Common myeloid progenitor, CD34-positive (primary cell): ENCODE measurements at regions not wholly inside any gene's neighbourhood (a gene's known extent, or its start where the extent isn't known, plus 50 kb on each side); places are given as distances from the start of the nearest gene placed in this dataset.

ENCODE experiments used
- CTCF ChIA-PET: fragments of 350-600 bp; sonication (Branson Sonifier 250); formaldehyde crosslinking; loops from one replicate; lab custom pipeline; 2021; ENCODE audit warnings: antibody characterized with exemption; lab: Charles Lee
- POLR2A ChIA-PET: fragments of 350-600 bp; sonication (Branson Sonifier 250); formaldehyde crosslinking; loops from one replicate; lab custom pipeline; 2021; ENCODE audit warnings: antibody characterized with exemption; lab: Charles Lee
- DNase-seq, 3 donors: peaks; one replicate each; pipeline versions ENCODE4 v3.0.0 to v3.0.0-alpha.2; 2013
- H3K27ac ChIP-seq, 2 experiments: 1 replicate in 1 of 2; 2 replicates in 1 of 2; pipeline ENCODE4 v1.7.0; 2013; ENCODE audit warnings: inconsistent platforms in 2 of 2, low read length in 2 of 2, mild to moderate bottlenecking in 2 of 2, low read depth in 1 of 2, moderate library complexity in 1 of 2; ENCODE audit not compliant: severe bottlenecking in 2 of 2, insufficient read depth in 1 of 2, poor library complexity in 1 of 2
- H3K27me3 ChIP-seq, 5 experiments: replicated peaks in 2 of 5; 1 replicate in 3 of 5; 2 replicates in 2 of 5; pipeline versions ENCODE4 v1.6.1 to v1.7.0; 2013; ENCODE audit warnings: low read length in 4 of 5, mild to moderate bottlenecking in 2 of 5, moderate library complexity in 2 of 5, inconsistent platforms in 1 of 5; ENCODE audit not compliant: insufficient read depth in 5 of 5, control insufficient read depth in 4 of 5
- H3K36me3 ChIP-seq, 4 experiments: 1 replicate in 2 of 4; 2 replicates in 2 of 4; pipeline versions ENCODE4 v1.6.1 to v1.7.0; 2013; ENCODE audit warnings: low read length in 3 of 4, control low read depth in 1 of 4, mild to moderate bottlenecking in 1 of 4; ENCODE audit not compliant: control insufficient read depth in 4 of 4, insufficient read depth in 4 of 4
- H3K4me1 ChIP-seq, 4 experiments: 1 replicate in 3 of 4; 2 replicates in 1 of 4; pipeline versions ENCODE4 v1.6.1 to v1.7.1; 2013; ENCODE audit warnings: low read length in 3 of 4, mild to moderate bottlenecking in 3 of 4, control low read depth in 1 of 4, inconsistent platforms in 1 of 4, moderate library complexity in 1 of 4; ENCODE audit not compliant: control insufficient read depth in 4 of 4, insufficient read depth in 4 of 4; ENCODE audit errors: control extremely low read depth in 1 of 4
- H3K4me3 ChIP-seq, 7 experiments: 1 replicate in 4 of 7; 2 replicates in 3 of 7; pipeline versions ENCODE4 v1.5.1 to v1.7.0; 2013; ENCODE audit warnings: mild to moderate bottlenecking in 7 of 7, low read length in 6 of 7, moderate library complexity in 6 of 7, inconsistent platforms in 2 of 7, low read depth in 2 of 7, control low read depth in 1 of 7; ENCODE audit not compliant: insufficient read depth in 4 of 7, control insufficient read depth in 1 of 7; ENCODE audit errors: extremely low read depth in 1 of 7
- H3K9me3 ChIP-seq, 5 experiments: 1 replicate in 4 of 5; 2 replicates in 1 of 5; pipeline versions ENCODE4 v1.6.1 to v1.7.1; 2013; ENCODE audit warnings: low read length in 4 of 5, mild to moderate bottlenecking in 2 of 5, inconsistent platforms in 1 of 5, low read depth in 1 of 5, moderate library complexity in 1 of 5; ENCODE audit not compliant: control insufficient read depth in 4 of 5, insufficient read depth in 2 of 5; ENCODE audit errors: control extremely low read depth in 1 of 5
- WGBS: methylation state at CpG from one replicate; pipeline ENCODE4 v1.1.5; 2013; ENCODE audit not compliant: insufficient coverage; 5-methylcytosine and 5-hydroxymethylcytosine counted together

GRCh38 chr6:105835373-105835772 lies 250.8 kb upstream of the PRDM1 start:
- POLR2A ChIA-PET, result no interaction called here
- H3K27me3 ChIP-seq, result no peaks in the 10 kb centered on the region
- H3K9me3 ChIP-seq, result no peaks in the 10 kb centered on the region
- WGBS, result 94% methylated on average over 2 of the region's 6 CpGs
- no peak overlapping the region for H3K27ac ChIP-seq
- no peaks in the 10 kb centered on the region for H3K36me3 ChIP-seq
- H3K4me3 ChIP-seq, result no peak overlapping the region
- H3K4me1 ChIP-seq, result peaks cover 2 to 45% (median 11%) of the 10 kb centered on the region in 4 experiments
- CTCF ChIA-PET, result interaction anchor here (0.7 to 1.9 kb wide), 17 partner anchors 9 to 404 kb away, joined by 3 to 9 read pairs (median 3); no protein-coding TSS in a partner anchor
- DNase-seq, result peak; percentile 67 to 76 (median 75)

GRCh38 chr6:105833959-105834947 lies 251.9 kb upstream of the PRDM1 start:
- H3K4me3 ChIP-seq, result peak overlapping the region in 1 of 7 experiments; percentile 3
- no peak overlapping the region for H3K27ac ChIP-seq
- no peaks in the 10 kb centered on the region for H3K9me3 ChIP-seq
- peaks cover 2 to 45% (median 11%) of the 10 kb centered on the region in 4 experiments for H3K4me1 ChIP-seq
- DNase-seq, result peak in 1 of 3 donors; percentile 29
- 96% methylated on average over 4 of the region's 7 CpGs for WGBS
- ChIA-PET POLR2A (no interaction called here), CTCF (interaction anchor here (0.8 to 1.9 kb wide), 11 partner anchors 10 to 403 kb away, joined by 3 to 9 read pairs (median 3); no protein-coding TSS in a partner anchor)
- H3K27me3 ChIP-seq, result no peaks in the 10 kb centered on the region
- H3K36me3 ChIP-seq, result no peaks in the 10 kb centered on the region

GRCh38 chr6:105832313-105832761 lies 253.8 kb upstream of the PRDM1 start:
- Histone ChIP-seq H3K4me3 (no peak overlapping the region), H3K27ac (no peak overlapping the region), H3K36me3 (no peaks in the 10 kb centered on the region), H3K4me1 (peaks cover 2 to 35% (median 11%) of the 10 kb centered on the region in 4 experiments), H3K27me3 (no peaks in the 10 kb centered on the region), H3K9me3 (no peaks in the 10 kb centered on the region)
- ChIA-PET POLR2A (no interaction called here), CTCF (interaction anchor here (1.2 to 2.0 kb wide), 3 partner anchors 8 to 16 kb away, joined by 3 to 5 read pairs (median 3); no protein-coding TSS in a partner anchor)
- 75% methylated on average over 3 of the region's 5 CpGs for WGBS
- peak in 1 of 3 donors; percentile 23 for DNase-seq

- POLR2A ChIA-PET, result no interaction called here
- CTCF ChIA-PET, result interaction anchor here (1.2 to 2.0 kb wide), 4 partner anchors 9 to 392 kb away, joined by 3 to 5 read pairs (median 3); no protein-coding TSS in a partner anchor
- H3K36me3 ChIP-seq, result no peaks in the 10 kb centered on the region
- peaks cover 2 to 32% (median 11%) of the 10 kb centered on the region in 4 experiments for H3K4me1 ChIP-seq
- H3K27ac ChIP-seq, result no peak overlapping the region
- no peak overlapping the region for H3K4me3 ChIP-seq
- peak in 1 of 3 donors; percentile 33 for DNase-seq
- no peaks in the 10 kb centered on the region for H3K27me3 ChIP-seq
- H3K9me3 ChIP-seq, result no peaks in the 10 kb centered on the region
- WGBS, result 94% methylated on average over 3 of the region's 5 CpGs
Measured at GRCh38 chr6:105831311-105832097, 254.6 kb upstream of the PRDM1 start.

GRCh38 chr6:105825210-105825609 lies 260.9 kb upstream of the PRDM1 start:
- Histone ChIP-seq H3K27me3 (no peaks in the 10 kb centered on the region), H3K4me3 (no peak overlapping the region), H3K27ac (no peak overlapping the region), H3K4me1 (no peaks in the 10 kb centered on the region), H3K9me3 (peaks cover 0 to 6% (median 0%) of the 10 kb centered on the region in 5 experiments), H3K36me3 (no peaks in the 10 kb centered on the region)
- ChIA-PET POLR2A (interaction anchor here (0.6 kb wide), 1 partner anchor 32 kb away, joined by 3 read pairs; no protein-coding TSS in a partner anchor), CTCF (interaction anchor here (1.8 kb wide), 1 partner anchor 10 kb away, joined by 9 read pairs; no protein-coding TSS in a partner anchor)
- WGBS, result 80% methylated on average over 1 of the region's 1 CpG
- no peak for DNase-seq

- Histone ChIP-seq H3K27ac (no peak overlapping the region), H3K27me3 (no peaks in the 10 kb centered on the region), H3K4me3 (no peak overlapping the region), H3K9me3 (peaks cover 0 to 6% (median 0%) of the 10 kb centered on the region in 5 experiments), H3K4me1 (no peaks in the 10 kb centered on the region), H3K36me3 (no peaks in the 10 kb centered on the region)
- POLR2A ChIA-PET, result interaction anchor here (0.6 kb wide), 1 partner anchor 33 kb away, joined by 3 read pairs; no protein-coding TSS in a partner anchor
- CTCF ChIA-PET, result interaction anchor here (0.5 to 1.8 kb wide), 2 partner anchors 11 to 1334 kb away, joined by 3 to 9 read pairs; no protein-coding TSS in a partner anchor
- no CpG with 5 or more reads among the region's 1 CpG for WGBS
- peak in 1 of 3 donors; percentile 13 for DNase-seq
Measured at GRCh38 chr6:105824732-105825131, 261.4 kb upstream of the PRDM1 start.
